Adrenal gland (tissue), 9 donors: ENCODE measurements at regions not wholly inside any gene's neighbourhood (a gene's known extent, or its start where the extent isn't known, plus 50 kb on each side); places are given as distances from the start of the nearest gene placed in this dataset.

Source experiments
- DNase-seq, 7 donors: peaks; one replicate each; pipeline ENCODE4 v3.0.0-alpha.2; 2019 to 2020
- H3K27ac ChIP-seq, 5 donors: fragments of 200-600 bp; sonication (generic) in 4 of 5; 1 replicate in 3 of 5; 2 replicates in 2 of 5; pipeline versions ENCODE4 v1.5.1 to v1.8.0; 2016 to 2020; ENCODE audit warnings: mild to moderate bottlenecking in 1 of 5
- H3K27me3 ChIP-seq: fragments of 200-600 bp; 2 replicates; pipeline ENCODE4 v1.8.0; 2021
- H3K36me3 ChIP-seq, 2 donors: fragments of 200-600 bp; replicated peaks in 1 of 2; 1 replicate in 1 of 2; 2 replicates in 1 of 2; pipeline versions ENCODE4 v1.5.1 to v1.8.0; 2018 to 2022
- H3K4me1 ChIP-seq, 2 donors: fragments of 200-600 bp; replicated peaks in 1 of 2; 1 replicate in 1 of 2; 2 replicates in 1 of 2; pipeline versions ENCODE4 v1.5.1 to v1.8.0; 2018 to 2021
- H3K4me3 ChIP-seq, 4 donors: fragments of 200-600 bp; sonication (generic) in 3 of 4; one replicate each; pipeline ENCODE4 v1.5.1; 2016 to 2018
- H3K9me3 ChIP-seq, 3 donors: fragments of 200-600 bp; sonication (generic) in 1 of 3; replicated peaks in 1 of 3; 1 replicate in 2 of 3; 2 replicates in 1 of 3; pipeline versions ENCODE4 v1.5.1 to v1.8.0; 2016 to 2021
- CTCF ChIP-seq, 6 experiments: fragments of 450-650 bp in 4 of 6; fragments of 200-600 bp in 2 of 6; sonication (generic) in 1 of 6; IDR thresholded peaks; 1 replicate in 5 of 6; 2 replicates in 1 of 6; pipeline versions ENCODE4 v1.5.1 to v1.8.0; 2016 to 2021; ENCODE audit warnings: antibody characterized with exemption in 6 of 6, mild to moderate bottlenecking in 2 of 6, moderate library complexity in 1 of 6
- POLR2A ChIP-seq, 2 donors: fragments of 450-650 bp; IDR thresholded peaks; one replicate each; pipeline ENCODE4 v1.6.1; 2017; ENCODE audit warnings: antibody characterized with exemption in 2 of 2, mild to moderate bottlenecking in 2 of 2, moderate library complexity in 1 of 2
- WGBS, 4 donors: extraction: QIAGEN DNeasy Blood & Tissue Kit in 2 of 4; methylation state at CpG; one replicate each; pipeline versions ENCODE4 v1.1.5 to v1.1.7; 2013 to 2017; 5-methylcytosine and 5-hydroxymethylcytosine counted together
- intact Hi-C, 2 donors: fragments of 100-400 bp; cut with DNase I; formaldehyde crosslinking; loops; one replicate each; pipeline versions ENCODE4 v1.14.1 to v1.15.0; 2022 to 2023
- donor health status: healthy with polysubstance abuse.
- donor health status: Bipolar disorder and iron deficiency.
- donor health status: DM: yes; HTN: yes; CAD: no.
- donor health status: DM: no; HTN: no; CAD: no.
- donor health status: DM: no; HTN: no; CAD: no.

- H3K4me3 ChIP-seq, result no peak overlapping the region
- 45 to 57% (median 47%) methylated on average over 3 of the region's 3 CpGs for WGBS, 4 donors
- intact Hi-C loops, result no loop called here
- H3K4me1 ChIP-seq, result no peaks in the 10 kb centered on the region
- TF ChIP-seq POLR2A (IDR thresholded peaks at IDR 0.05) (no peak), CTCF (IDR thresholded peaks at IDR 0.05) (no peak)
- H3K36me3 ChIP-seq, result no peaks in the 10 kb centered on the region
- H3K9me3 ChIP-seq, result no peaks in the 10 kb centered on the region
- no peak overlapping the region for H3K27ac ChIP-seq
- H3K27me3 ChIP-seq, result no peaks in the 10 kb centered on the region
- no peak for DNase-seq
Measured at GRCh38 chr15:84104853-84105252, 130.7 kb upstream of the GOLGA6L4 start.

- no peak overlapping the region for H3K27ac ChIP-seq
- TF ChIP-seq CTCF (IDR thresholded peaks at IDR 0.05) (no peak), POLR2A (IDR thresholded peaks at IDR 0.05) (no peak)
- 69 to 82% (median 77%) methylated on average over 2 of the region's 2 CpGs for WGBS, 4 donors
- H3K9me3 ChIP-seq, result no peaks in the 10 kb centered on the region
- H3K36me3 ChIP-seq, result no peaks in the 10 kb centered on the region
- no peak overlapping the region for H3K4me3 ChIP-seq
- intact Hi-C loops, result no loop called here
- H3K4me1 ChIP-seq, result no peaks in the 10 kb centered on the region
- DNase-seq, result no peak
- H3K27me3 ChIP-seq, result no peaks in the 10 kb centered on the region
Measured at GRCh38 chr15:84108728-84109127, 126.8 kb upstream of the GOLGA6L4 start.

GRCh38 chr15:84111575-84111974 lies 124.0 kb upstream of the GOLGA6L4 start:
- intact Hi-C loops, result no loop called here
- Histone ChIP-seq H3K9me3 (no peaks in the 10 kb centered on the region), H3K4me1 (no peaks in the 10 kb centered on the region), H3K27ac (no peak overlapping the region), H3K4me3 (no peak overlapping the region), H3K27me3 (no peaks in the 10 kb centered on the region), H3K36me3 (no peaks in the 10 kb centered on the region)
- DNase-seq, result no peak
- WGBS, 4 donors, result 78 to 87% (median 86%) methylated on average over 2 of the region's 2 CpGs
- no peak for TF ChIP-seq CTCF (IDR thresholded peaks at IDR 0.05)
- TF ChIP-seq POLR2A (IDR thresholded peaks at IDR 0.05), result no peak

- no peak overlapping the region for H3K27ac ChIP-seq
- no peak for TF ChIP-seq CTCF (IDR thresholded peaks at IDR 0.05)
- no peak for TF ChIP-seq POLR2A (IDR thresholded peaks at IDR 0.05)
Measured at GRCh38 chr15:84112025-84112424, 123.5 kb upstream of the GOLGA6L4 start.

More at GRCh38 chr15:84112025-84112424, 123.5 kb upstream of the GOLGA6L4 start:
- Histone ChIP-seq H3K4me3 (no peak overlapping the region), H3K36me3 (no peaks in the 10 kb centered on the region), H3K4me1 (no peaks in the 10 kb centered on the region), H3K27me3 (no peaks in the 10 kb centered on the region), H3K9me3 (no peaks in the 10 kb centered on the region)
- DNase-seq, result no peak
- intact Hi-C loops, result no loop called here
